ENCODE measurements at regions not wholly inside any gene's neighbourhood (a gene's known extent, or its start where the extent isn't known, plus 50 kb on each side); places are given as distances from the start of the nearest gene placed in this dataset.

- Histone ChIP-seq H2AFZ (ENCODE audit: low read depth, low read length, severe bottlenecking) (no peak overlapping the region), H3K36me3 (ENCODE audit: low read length) (no peaks in the 10 kb centered on the region), H3K9me2 (replicated peaks; ENCODE audit: insufficient read depth, low read length) (no peaks in the 10 kb centered on the region), H4K20me1 (ENCODE audit: low read depth, low read length) (no peaks in the 10 kb centered on the region), H3F3A (ENCODE audit: insufficient read depth) (no peaks in the 10 kb centered on the region), H3K27me3 (ENCODE audit: low read length) (no peaks in the 10 kb centered on the region), H3K9ac (ENCODE audit: low read length) (no peak overlapping the region), H3K9me3 (ENCODE audit: insufficient read depth, low read length) (no peaks in the 10 kb centered on the region), H3K4me2 (ENCODE audit: low read depth, low read length, poor library complexity, severe bottlenecking) (no peak overlapping the region), H3K27ac (ENCODE audit: low read depth, low read length) (no peak overlapping the region), H3K4me3 (ENCODE audit: insufficient read depth, low read length, poor library complexity, severe bottlenecking) (no peak overlapping the region), H3K79me2 (ENCODE audit: insufficient read depth, low read length) (no peaks in the 10 kb centered on the region)
- TF ChIP-seq EZH2phosphoT487 (conservative IDR thresholded peaks at IDR 0.05; ENCODE audit: low read length) (no peak), CTCF (IDR thresholded peaks at IDR 0.05; ENCODE audit: insufficient read depth, low read length, poor library complexity, severe bottlenecking) (no peak)
Observed at GRCh38 chr13:78881054-78881453, 222.1 kb upstream of the OBI1 start.

GRCh38 chr13:78876915-78877549, 218.1 kb upstream of the OBI1 start:
- no peak overlapping the region for H3K4me3 ChIP-seq (ENCODE audit: insufficient read depth, low read length, poor library complexity, severe bottlenecking)
- H3K9me3 ChIP-seq (ENCODE audit: insufficient read depth, low read length), result no peaks in the 10 kb centered on the region
- H3K9ac ChIP-seq (ENCODE audit: low read length), result no peak overlapping the region
- H4K20me1 ChIP-seq (ENCODE audit: low read depth, low read length), result no peaks in the 10 kb centered on the region
- H3F3A ChIP-seq (ENCODE audit: insufficient read depth), result no peaks in the 10 kb centered on the region
- H3K9me2 ChIP-seq (replicated peaks; ENCODE audit: insufficient read depth, low read length), result no peaks in the 10 kb centered on the region
- no peak overlapping the region for H3K27ac ChIP-seq (ENCODE audit: low read depth, low read length)
- no peaks in the 10 kb centered on the region for H3K36me3 ChIP-seq (ENCODE audit: low read length)
- H3K4me2 ChIP-seq (ENCODE audit: low read depth, low read length, poor library complexity, severe bottlenecking), result no peak overlapping the region
- TF ChIP-seq EZH2phosphoT487 (conservative IDR thresholded peaks at IDR 0.05; ENCODE audit: low read length) (no peak), CTCF (IDR thresholded peaks at IDR 0.05; ENCODE audit: insufficient read depth, low read length, poor library complexity, severe bottlenecking) (no peak)
- H3K79me2 ChIP-seq (ENCODE audit: insufficient read depth, low read length), result no peaks in the 10 kb centered on the region
- H2AFZ ChIP-seq (ENCODE audit: low read depth, low read length, severe bottlenecking), result no peak overlapping the region
- no peaks in the 10 kb centered on the region for H3K27me3 ChIP-seq (ENCODE audit: low read length)

- Histone ChIP-seq H3K9me2 (replicated peaks; ENCODE audit: insufficient read depth, low read length) (no peaks in the 10 kb centered on the region), H3K79me2 (ENCODE audit: insufficient read depth, low read length) (no peaks in the 10 kb centered on the region), H3F3A (ENCODE audit: insufficient read depth) (no peaks in the 10 kb centered on the region), H4K20me1 (ENCODE audit: low read depth, low read length) (no peaks in the 10 kb centered on the region), H3K4me3 (ENCODE audit: insufficient read depth, low read length, poor library complexity, severe bottlenecking) (no peak overlapping the region), H2AFZ (ENCODE audit: low read depth, low read length, severe bottlenecking) (no peak overlapping the region), H3K27me3 (ENCODE audit: low read length) (no peaks in the 10 kb centered on the region), H3K4me2 (ENCODE audit: low read depth, low read length, poor library complexity, severe bottlenecking) (no peak overlapping the region), H3K9me3 (ENCODE audit: insufficient read depth, low read length) (no peaks in the 10 kb centered on the region), H3K9ac (ENCODE audit: low read length) (no peak overlapping the region), H3K36me3 (ENCODE audit: low read length) (no peaks in the 10 kb centered on the region), H3K27ac (ENCODE audit: low read depth, low read length) (no peak overlapping the region)
- TF ChIP-seq CTCF (IDR thresholded peaks at IDR 0.05; ENCODE audit: insufficient read depth, low read length, poor library complexity, severe bottlenecking) (peak; percentile 22), EZH2phosphoT487 (conservative IDR thresholded peaks at IDR 0.05; ENCODE audit: low read length) (no peak)
Observed at GRCh38 chr13:78875792-78876580, 217.0 kb upstream of the OBI1 start.
